ENCODE measurements at regions not wholly inside any gene's neighbourhood (a gene's known extent, or its start where the extent isn't known, plus 50 kb on each side); places are given as distances from the start of the nearest gene placed in this dataset.

GRCh38 chr4:14264437-14264836, 636.9 kb upstream of the BOD1L1 start:
- no peak for DNase-seq

DNA sequence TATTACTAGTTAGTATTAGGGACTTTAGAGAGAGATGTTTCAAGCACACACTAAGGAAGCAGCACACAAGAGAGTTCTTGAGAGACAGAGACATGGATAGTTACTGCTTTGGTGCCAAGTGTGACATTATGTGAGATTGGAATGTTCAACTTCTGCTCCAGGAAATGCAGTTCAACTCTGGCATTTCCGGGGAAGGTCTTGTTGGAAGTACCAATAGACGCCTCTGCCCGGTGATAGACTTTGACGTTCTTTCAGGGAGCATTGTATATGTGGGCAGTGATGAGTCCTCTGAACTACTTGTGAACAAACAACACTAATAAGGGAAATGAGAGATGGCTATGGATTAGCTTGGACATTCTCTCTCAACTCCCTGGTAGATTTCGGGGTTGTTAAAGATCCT, 638.1 kb upstream of the BOD1L1 start:
- DNase-seq, result no peak

GRCh38 chr4:14267373-14268060, 640.0 kb upstream of the BOD1L1 start:
- DNase-seq, result no peak

DNA sequence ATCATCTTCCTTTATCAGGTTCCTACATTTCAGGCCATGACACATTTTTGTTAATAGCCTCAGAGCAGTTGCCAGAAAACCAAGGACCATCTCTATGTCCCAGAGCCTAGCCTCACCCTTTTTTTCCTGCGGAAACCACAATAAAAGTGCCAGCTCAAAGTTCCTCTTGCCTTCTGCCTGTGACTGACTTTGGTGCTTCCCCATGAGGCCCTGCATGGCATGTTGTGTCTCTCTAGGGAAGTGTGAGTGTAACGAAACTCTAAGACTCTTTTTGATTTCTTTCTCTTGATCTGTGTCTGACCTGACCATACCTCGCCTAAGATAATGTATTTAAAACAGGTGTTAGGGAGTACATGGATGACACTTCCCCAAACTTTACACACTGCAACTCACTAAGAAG, 642.3 kb upstream of the BOD1L1 start:
- DNase-seq, result peak; percentile 4

DNA sequence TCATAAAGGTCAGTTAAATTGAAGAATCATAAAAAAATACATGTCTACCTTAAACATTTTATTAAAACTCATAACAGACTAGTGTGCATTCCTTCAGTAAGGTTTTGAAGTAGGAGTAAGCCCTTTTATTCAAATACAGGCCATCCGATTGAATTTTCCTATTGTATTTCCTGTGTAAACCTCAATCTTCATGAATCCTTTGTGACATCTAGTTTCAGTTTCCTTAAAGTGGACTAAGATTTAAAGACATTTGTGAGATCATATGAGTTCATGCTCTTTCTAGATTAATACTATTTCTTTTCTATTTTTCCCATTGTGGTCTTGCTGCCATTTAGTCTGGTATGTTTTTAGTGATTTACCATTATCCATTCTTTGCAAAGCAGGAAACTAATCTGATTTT, 644.7 kb upstream of the BOD1L1 start:
- no peak for DNase-seq

GRCh38 chr4:14277505-14277904, 650.0 kb upstream of the BOD1L1 start:
- DNase-seq, result no peak

- no peak for DNase-seq
These were observed 653.0 kb upstream of the BOD1L1 start for GRCh38 chr4:14280567-14280966.

DNA sequence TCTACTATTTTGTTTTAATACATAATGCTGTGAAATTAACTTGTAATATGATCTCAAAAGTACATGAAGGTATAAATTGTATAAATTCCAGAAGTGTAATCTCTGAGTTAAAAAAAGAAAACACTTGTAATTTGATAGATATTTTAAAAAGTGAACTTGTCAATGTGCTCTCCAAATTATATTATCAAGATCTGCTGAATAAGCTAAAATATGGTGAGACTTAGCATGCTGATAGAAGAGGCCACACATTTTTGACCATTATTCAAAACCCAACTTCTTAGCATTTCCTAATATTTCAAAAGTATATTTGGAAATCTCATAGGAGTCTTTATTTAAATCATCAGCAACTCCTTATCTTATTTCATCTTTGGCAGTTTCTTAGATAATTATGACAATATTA, 657.1 kb upstream of the BOD1L1 start:
- no peak for DNase-seq

DNA sequence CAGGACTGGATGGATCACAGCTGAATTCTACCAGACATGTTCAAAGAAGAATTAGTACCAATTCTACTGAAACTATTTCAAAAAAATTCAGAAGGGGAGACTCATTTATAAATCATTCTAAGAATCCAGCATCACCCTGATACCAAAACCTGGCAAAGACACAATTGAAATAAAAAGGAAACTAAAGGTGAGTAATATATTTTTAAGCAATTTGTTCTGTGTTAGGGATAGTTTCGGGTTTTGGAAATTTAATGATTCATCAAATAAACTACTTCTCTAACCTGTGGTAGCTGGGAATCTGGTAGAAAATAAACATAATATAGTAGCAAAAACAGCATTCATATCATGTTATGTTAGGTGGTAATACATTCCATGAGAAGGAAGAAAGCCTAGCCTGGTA, 662.2 kb upstream of the BOD1L1 start:
- DNase-seq, result no peak

GRCh38 chr4:14293582-14293981, 666.1 kb upstream of the BOD1L1 start:
- DNase-seq, result no peak

GRCh38 chr4:14294611-14295010, 667.1 kb upstream of the BOD1L1 start:
- DNase-seq, result no peak

DNA sequence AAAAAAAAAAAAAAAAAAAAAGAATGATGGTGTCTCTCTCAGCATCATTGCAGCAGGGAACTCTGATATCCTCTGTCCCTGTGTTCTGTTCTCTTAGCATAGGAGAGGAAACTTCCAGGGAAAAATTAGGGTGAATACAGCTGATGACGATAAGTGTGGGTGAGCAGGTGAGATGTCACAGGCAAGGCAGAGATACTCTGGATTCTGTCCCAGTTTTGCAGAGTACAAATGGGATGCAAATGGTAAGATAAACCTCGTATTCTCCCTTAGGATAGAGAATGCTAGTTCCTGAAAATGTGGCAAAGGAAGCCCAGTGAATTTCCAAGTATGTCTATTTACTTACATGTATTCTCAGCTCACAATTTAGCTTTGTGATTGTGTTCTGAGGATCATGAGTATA, 671.6 kb upstream of the BOD1L1 start:
- no peak for DNase-seq

DNA sequence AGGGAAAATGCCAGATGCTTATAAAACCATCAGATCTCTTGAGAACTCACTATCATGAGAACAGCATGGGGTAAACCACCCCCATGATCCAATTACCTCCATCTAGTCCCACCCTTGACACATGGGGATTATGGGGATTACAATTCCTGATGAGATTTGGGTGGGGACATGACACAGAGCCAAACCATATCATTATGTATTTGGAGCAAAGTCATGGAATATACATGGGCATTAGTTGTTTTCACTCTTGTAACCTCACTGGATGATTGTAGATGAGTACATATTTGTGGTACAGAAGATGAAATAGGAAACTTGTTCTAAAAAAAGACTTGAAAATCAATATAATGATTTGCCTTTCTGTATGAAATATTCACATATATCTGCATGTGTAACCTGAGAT, 674.5 kb upstream of the BOD1L1 start:
- DNase-seq, result no peak

GRCh38 chr4:14303856-14304255, 676.3 kb upstream of the BOD1L1 start:
- DNase-seq, result no peak

DNA sequence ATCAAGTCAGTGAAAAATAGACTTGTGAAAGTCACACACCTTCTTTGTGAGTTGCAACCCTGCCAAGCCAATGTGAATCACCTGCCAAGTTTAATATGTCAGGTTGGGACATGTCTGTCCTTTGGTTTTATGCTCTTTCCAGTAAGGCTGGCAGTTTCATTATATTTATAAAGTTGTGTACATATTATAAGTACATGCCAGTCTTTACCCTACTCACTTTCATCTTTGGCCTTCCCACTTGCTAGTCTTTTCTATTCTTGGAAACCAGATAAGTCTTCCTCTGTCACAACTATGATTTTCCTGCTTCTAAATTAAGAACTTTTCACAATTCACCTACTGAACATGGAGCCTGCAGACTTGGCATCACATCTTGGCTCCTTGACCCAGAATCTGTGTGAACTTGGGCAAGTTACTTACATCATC, 680.7 kb upstream of the BOD1L1 start:
- DNase-seq, result no peak

DNA sequence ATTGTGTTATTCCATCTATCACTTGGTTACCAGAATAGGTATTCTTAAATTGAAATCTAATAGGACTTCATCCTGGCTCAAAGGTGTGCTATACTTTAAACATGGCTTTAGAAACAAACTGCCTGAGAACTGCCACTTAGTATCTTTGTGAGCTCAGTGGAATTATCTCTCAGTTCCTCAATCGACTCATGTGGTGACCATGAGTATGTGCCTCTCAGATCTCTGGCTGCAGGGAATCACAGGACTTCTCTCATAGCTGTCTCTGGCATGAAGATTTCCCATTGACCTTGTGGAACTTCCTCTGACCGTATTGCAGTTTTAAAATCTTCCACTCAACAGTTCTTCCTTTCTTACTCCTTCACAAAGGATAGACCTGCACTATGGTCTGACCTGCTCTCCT, 681.9 kb upstream of the BOD1L1 start:
- DNase-seq, result no peak

DNA sequence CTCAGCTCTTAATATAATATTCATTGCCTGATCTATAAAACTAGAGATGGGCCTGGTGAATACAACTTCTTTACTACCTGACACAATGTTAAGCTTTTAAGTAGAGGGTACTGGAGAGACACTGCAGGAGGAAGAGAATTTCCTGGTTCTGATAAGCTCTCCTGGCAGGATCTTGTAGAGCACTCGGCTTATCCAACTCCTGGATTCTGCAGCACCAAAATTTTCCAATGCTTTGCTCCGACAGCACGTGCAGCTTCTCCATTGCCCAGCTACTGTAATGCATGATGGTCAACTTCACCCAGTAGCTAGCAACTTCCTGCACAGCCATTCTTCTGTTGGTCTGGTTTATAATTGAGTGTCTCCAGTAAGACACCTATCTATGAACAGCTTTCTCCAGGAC, 686.2 kb upstream of the BOD1L1 start:
- DNase-seq, result no peak

- DNase-seq, result no peak
These were observed 687.2 kb upstream of the CPEB2 start for GRCh38 chr4:14315129-14315528.

GRCh38 chr4:14317351-14317750, 684.9 kb upstream of the CPEB2 start:
- DNase-seq, result no peak

DNA sequence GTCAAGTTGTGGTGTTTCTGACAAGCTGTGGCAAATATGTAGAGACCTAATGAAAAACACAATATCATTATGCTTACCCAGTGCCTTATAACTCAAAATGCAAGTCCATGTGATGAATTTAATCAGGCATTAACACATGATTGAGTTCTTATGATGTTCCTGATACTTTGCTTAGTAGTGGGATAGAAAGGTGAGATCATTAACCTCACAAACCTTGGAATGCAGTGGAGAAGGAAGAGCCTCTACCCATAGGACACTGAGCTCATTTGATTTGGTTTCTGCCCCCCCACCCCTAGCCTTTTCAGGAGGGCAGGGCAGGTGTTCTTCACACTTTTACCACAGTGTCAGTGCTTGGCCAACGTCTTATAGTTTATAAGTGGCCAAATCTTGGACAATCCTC, 683.6 kb upstream of the CPEB2 start:
- DNase-seq, result no peak

DNA sequence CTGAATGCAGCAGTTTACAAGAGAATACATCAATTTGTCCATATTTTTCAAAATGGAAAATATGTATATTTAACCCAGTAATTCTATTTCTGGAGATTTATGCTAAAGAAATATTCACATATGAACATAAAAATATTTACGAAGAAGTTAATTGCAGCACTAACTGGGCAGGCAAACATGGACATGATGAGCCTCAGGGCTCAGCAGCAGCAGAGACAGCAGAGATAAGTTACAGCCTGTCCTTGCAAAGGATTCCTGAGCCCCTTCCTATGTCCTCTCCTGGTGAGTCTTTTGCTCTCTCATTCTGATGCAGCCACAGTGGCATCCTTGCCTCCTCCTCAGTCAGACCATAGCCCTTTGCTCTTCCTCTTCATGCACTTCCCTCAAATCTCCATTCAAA, 680.6 kb upstream of the CPEB2 start:
- DNase-seq, result no peak

- DNase-seq, result no peak
These were observed 679.1 kb upstream of the CPEB2 start for GRCh38 chr4:14323191-14323590.

DNA sequence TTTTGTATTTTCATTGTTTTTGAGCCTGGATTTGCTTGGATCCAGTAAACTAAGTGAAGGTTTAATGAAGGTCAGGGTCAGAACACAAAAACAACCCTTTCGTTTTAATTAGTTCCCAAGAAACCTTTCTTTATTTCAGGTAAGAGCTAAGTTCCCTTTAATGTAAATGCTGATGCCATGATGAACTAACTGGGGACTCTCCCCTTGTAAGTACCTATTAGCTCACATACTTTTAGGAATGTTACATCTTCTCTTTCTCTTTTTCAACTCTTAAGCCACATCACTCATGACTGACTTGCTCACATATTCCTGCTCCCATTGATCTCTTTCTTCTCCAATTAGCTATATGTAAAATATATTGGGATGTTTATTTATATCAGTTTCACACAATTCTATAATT, 673.1 kb upstream of the CPEB2 start:
- no peak for DNase-seq

- DNase-seq, result no peak
These were observed 668.7 kb upstream of the CPEB2 start for GRCh38 chr4:14333616-14334015.

DNA sequence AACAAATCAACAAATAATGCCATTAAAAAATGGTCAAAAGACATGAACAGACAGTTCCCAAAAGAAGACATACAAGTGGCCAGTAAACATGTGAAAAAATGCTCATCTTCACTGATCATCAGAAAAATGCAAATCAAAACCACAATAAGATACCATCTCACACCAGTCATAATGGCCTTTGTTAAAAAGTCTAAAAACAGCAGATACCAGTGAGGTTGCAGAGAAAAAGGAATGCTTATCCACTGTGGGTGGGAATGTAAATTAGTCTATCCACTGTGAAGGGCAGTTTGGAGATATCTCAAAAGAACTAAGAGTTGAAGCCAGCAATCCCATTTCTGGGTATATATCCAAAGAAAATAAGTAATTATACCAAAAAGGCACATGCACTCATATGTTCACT, 668.1 kb upstream of the CPEB2 start:
- no peak for DNase-seq

DNA sequence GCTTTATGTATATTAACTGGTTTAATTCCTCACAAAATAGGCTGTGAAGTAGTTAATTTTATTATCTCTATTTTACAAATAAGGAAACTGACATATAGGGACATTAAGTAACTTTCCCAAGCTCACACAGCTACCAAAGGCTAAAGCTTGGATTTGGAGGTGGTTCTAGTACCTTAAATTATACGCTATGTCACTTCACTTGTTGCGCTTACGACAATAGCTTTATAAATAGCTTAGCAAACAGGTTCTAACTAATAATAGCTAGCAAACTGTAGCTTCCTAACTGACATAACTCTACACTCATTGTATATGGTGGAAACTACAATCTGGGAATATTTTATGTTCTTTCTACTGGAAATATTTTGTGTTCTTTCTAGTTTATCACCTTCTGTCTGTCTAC, 666.4 kb upstream of the CPEB2 start:
- no peak for DNase-seq
